Fibroblast of skin of back (primary cell): ENCODE measurements at regions not wholly inside any gene's neighbourhood (a gene's known extent, or its start where the extent isn't known, plus 50 kb on each side); places are given as distances from the start of the nearest gene placed in this dataset.
"Not testable (repeated sequence)": the region's sequence is repeated elsewhere in the genome, so short reads cannot be mapped to it uniquely, and the experiment has no call there.

Experiments used
- DNase-seq: peaks from one replicate; pipeline ENCODE4 v3.0.0-alpha.2; 2013

DNA sequence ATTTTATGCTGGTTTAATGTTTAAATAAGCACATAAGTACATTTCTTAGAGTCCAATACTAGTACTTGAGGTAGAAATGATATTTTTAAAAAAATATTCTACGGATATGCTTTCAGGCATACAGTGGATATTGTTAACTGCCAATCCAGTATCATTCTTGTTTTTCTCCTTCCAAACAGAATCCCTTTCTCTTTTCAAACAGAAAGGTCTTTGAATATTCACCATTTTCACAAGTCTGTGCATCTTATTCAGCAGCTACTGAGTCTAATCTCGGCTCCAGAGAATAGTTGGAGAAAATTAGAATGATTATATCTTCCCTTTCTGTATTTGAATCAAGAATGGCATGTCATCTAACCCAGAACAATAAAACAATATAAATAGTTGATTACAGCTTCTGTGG lies 174.5 kb downstream of the GOLGA6L6 start:
- no peak for DNase-seq

GRCh38 chr15:20363591-20363990 lies 178.0 kb downstream of the GOLGA6L6 start:
- not testable (repeated sequence) for DNase-seq

- DNase-seq = no peak
Observed at GRCh38 chr15:20361091-20361490, 180.5 kb downstream of the GOLGA6L6 start.

- DNase-seq = no peak
Observed at GRCh38 chr15:20358779-20359414, 182.7 kb downstream of the GOLGA6L6 start.

GRCh38 chr15:20358066-20358778 lies 183.4 kb downstream of the GOLGA6L6 start:
- DNase-seq = no peak

DNA sequence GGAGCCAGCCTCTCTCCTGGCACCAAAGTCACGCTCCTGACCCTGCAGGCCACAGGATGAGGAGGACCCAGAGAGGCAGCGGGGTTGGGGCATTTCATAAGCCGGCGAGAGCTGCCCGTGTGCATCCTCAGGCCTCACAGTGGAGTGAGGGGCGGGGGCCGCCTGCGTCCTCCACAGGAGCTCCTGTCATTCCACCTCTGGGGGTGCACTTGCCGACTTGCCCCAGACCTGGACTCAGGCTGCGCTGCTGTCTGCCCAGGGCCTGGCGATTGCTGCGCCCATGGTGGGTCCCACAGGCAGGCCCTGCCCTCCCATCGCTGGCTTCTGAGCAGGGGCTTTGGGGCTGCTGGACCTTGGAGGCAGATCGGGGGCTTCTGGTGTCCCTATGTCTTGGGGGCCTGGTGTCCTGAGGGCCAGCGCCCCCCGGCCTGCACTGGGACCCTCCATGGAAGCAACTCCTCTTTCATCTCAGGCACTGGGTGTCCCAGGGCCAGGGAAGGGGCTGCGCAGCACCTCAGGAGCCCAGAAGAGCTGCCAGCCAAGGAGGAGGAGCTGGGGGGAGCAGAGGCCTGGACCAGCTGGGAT lies 184.0 kb downstream of the GOLGA6L6 start:
- no peak for DNase-seq

DNA sequence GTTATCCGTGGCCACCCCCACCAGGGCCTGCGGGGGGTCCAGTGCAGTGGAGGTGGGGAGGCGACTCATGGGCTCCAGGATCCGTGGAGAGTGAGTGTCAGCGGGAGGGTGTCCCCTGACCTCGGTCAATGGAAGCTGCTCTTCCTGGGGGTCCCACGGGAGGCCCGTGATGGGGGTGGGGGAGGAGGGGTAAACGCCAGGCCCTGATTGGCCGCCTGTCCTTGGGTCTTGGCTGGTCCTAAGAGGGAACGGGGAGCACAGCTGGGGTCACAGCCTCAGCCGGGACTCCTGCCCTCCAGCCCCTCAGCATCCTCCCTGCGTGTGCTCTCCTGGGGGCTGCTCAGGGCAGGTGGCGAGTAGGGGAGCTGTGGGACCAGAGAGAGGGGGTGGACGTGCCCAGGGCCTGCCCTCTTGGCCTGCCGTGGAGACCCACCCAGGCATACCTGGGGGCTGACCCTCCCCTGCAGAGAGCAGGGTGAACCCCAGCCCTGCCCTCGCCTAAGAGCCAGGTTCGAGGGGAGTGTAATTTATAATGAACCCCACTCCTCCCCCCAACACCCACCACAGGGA lies 184.6 kb downstream of the GOLGA6L6 start:
- no peak for DNase-seq

- no peak for DNase-seq
Observed at GRCh38 chr15:20356444-20356910, 185.1 kb downstream of the GOLGA6L6 start.

DNA sequence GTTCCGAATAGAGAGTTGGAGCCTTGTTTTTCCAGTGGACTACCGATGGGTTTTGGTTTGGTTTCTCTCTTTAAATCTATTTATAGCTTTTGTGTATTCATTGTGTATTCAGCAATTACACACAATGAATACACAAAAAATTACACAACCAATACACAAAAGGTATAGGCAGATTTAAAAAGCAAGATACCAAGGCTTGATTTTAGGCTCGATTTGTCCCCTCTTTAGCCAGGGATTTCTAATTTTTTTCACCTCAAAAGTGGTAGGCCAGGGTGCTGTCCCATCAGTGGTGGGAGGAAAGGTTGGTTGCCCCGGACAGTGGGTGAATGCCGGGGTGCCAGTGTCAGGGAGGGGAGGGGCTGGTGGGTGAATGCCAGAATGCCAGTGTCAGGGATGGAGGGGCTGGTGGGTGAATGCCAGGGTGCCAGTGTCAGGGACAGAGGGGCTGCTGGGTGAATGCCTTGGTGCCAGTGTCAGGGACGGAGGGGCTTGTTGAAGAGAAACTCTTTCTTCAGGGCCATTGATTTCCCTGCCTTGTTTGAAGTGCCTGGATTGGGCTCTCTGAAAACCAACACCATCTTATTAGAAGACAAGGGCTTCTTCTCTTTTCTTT lies 186.2 kb downstream of the GOLGA6L6 start:
- no peak for DNase-seq

- not testable (repeated sequence) for DNase-seq
Observed at GRCh38 chr15:20354884-20355223, 186.7 kb downstream of the GOLGA6L6 start.

DNA sequence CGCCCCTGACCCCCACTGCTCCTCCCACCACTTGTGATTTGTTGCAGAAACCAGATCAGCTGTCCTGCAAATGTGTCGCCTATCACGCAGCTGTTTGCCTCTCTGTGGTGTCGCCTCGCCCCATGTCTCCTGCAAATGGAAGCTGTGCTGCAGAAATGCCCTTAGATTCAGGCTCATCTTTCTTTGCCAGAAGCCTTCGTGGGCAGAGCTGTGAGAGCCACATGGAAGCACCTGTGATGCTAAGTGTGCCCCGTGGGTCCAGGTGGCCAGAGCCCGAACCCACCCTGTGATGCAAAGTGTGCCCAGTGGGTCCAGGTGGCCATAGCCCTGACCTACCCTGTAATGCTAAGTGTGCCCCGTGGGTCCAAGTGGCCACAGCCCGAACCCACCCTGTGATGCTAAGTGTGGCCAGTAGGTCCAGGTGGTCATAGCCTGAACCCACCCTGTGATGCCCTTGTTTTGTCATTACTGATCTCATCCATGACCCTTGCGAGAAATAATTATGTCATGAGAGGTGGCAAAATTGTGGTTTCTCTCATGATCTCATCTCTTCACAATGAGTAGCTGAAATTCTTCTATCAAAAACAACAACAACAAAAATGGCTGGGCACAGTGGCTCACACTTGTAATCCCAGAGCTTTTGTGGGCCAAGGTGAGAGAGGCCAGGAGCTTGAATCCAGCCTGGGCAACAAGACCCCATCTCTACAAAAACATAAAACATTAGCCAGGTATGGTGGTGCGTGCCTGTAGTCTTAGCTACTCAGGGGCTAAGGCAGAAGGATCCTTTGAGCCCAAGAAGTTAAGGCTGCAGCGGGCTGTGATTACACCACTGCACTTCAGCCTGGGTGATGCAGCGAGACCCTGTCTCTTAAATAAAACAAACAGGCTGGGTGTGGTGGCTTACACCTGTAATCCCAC lies 187.4 kb downstream of the GOLGA6L6 start:
- DNase-seq = no peak

GRCh38 chr15:20352241-20353200 lies 189.1 kb downstream of the GOLGA6L6 start:
- no peak for DNase-seq

GRCh38 chr15:20351448-20351971 lies 190.1 kb downstream of the GOLGA6L6 start:
- no peak for DNase-seq

DNA sequence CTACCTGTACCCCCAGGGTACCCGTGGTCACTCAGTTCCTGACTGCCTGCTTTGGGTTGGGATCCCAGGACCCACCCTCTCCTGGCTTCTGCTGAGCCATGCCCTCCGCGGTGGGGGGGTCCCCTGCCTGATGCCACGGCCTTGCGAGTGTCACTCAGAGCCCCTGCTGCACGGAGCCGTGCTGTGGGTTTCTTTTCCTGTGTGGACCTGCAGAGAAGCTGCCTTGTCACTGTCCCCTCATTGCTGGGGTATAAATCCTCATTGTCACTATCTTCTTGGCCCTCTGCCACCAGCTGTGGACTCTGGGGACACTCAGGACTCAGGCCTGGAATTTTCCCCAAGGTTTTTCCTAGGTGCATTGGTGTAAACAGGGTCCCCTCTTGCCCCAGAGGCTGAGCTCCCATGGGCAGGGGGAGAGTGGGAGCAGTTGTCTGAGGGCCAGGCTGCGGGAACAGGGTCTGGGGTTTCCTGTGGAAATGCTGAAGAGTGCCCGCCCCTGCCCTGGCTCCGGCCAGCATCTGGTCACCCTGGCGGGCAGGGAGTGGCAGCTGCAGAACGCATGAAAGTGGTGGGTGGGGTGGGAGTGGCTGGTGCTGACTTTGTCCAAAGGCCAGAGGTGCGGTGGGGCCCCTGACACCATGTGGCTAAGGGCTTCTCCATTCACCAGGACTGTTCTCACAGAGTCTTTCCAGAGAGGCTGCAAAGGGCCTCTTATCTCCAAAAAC lies 191.7 kb downstream of the GOLGA6L6 start:
- no peak for DNase-seq

DNA sequence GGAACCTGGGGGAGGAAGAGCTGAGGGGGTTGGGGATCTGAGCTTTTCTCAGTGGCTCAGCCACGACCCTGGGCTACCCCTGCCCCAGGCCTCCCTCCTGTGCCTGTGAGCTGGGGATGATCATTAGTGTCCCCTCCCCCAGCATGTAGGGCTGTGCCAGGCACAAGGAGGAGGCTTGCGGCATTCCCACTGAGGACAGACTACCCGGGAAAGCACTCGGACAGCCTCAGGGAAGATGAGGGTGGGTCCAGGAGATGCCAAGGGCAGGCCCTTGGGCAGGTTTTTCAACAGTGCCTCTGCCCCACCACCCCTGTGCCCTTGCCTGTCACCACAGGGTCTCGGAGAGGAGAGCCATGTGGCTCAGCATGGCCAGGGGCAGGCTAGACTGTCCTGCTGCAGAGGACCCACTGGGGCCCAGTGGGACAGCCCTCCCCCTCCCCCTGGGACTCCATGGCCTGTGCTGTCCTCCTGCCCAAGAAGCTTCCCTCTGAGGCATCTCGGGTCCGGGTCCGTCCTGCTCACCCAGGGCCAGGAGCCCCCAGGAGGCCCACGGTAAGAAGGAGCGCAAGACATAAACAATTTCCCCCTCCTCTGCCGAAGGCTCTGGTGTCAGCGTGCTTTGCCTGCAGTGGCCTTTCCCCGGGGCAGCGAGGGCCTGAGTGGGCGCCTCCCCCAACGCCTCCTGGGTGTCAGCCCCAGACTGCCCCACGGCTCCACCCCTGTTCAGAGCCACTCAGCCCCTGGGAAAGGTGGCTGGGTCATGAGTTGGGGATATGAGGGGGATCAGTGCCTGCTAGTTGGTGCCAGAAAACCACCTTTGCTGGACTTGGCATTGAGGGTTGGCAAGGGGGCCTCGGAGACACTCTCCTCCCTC lies 192.5 kb downstream of the GOLGA6L6 start:
- no peak for DNase-seq

DNA sequence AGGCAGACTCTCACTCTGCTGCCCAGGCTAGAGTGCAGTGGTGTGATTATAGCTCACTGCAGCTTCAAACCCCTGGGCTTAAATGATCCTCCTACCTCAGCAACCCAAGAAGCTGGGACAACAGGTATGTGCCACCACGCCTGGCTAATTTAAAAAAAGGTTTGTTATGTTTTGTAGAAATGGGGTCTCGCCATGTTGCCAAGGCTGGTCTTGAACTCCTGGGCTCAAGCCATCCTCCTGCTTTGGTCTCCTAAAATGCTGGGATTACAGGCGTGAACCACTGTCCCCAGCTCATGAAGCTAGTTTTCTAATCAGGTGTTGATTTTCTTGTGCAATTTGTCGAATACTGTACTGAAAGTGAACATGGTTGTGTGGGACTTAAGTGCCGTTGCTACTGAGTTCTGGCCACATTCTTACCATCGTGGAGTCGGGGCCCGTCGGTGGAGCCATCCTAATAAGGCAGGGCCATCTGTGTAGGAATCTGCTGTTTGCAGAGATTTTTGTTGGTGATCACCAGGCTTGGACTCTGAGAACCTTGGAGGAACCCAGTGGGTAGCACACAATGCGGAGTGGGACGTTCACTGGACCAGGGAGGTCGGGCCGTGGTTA lies 193.2 kb downstream of the GOLGA6L6 start:
- no peak for DNase-seq

- DNase-seq = no peak
Observed at GRCh38 chr15:20346082-20346805, 195.4 kb downstream of the GOLGA6L6 start.
